Activated B cell treated with CpG ODN at 0.5 μM for 24 hours (primary cell): ENCODE measurements at regions not wholly inside any gene's neighbourhood (a gene's known extent, or its start where the extent isn't known, plus 50 kb on each side); places are given as distances from the start of the nearest gene placed in this dataset.
"Not testable (repeated sequence)": the region's sequence is repeated elsewhere in the genome, so short reads cannot be mapped to it uniquely, and the experiment has no call there.

ENCODE experiments used
- ATAC-seq: fragments of 200-7000 bp; cut with Tn5 transposase; one replicate; pipeline ENCODE4 v1.10.0; 2021; ENCODE audit warnings: low read depth, mild to moderate bottlenecking, moderate library complexity
- CTCF ChIA-PET: fragments of 350-600 bp; sonication (Branson Sonifier 250); formaldehyde crosslinking; loops from one replicate; lab custom pipeline; 2021; ENCODE audit warnings: antibody characterized with exemption; lab: Charles Lee
- POLR2A ChIA-PET: fragments of 350-600 bp; sonication (Branson Sonifier 250); formaldehyde crosslinking; loops from one replicate; lab custom pipeline; 2021; ENCODE audit warnings: antibody characterized with exemption; lab: Charles Lee
- DNase-seq: peaks from one replicate; pipeline ENCODE4 v3.0.0; 2022
- H3K27ac Mint-ChIP-seq: one replicate; pipeline ENCODE4 v1.8.0; 2020; ENCODE audit warnings: mixed read lengths
- H3K27me3 Mint-ChIP-seq: one replicate; pipeline ENCODE4 v1.8.0; 2021; ENCODE audit warnings: mixed read lengths
- H3K36me3 Mint-ChIP-seq: one replicate; pipeline ENCODE4 v1.8.0; 2021; ENCODE audit warnings: low read depth, mixed read lengths
- H3K4me1 Mint-ChIP-seq: one replicate; pipeline ENCODE4 v1.8.0; 2021; ENCODE audit warnings: mixed read lengths
- H3K4me3 Mint-ChIP-seq: one replicate; pipeline ENCODE4 v1.8.0; 2020; ENCODE audit warnings: mild to moderate bottlenecking, mixed read lengths
- H3K9me3 Mint-ChIP-seq: one replicate; pipeline ENCODE4 v1.8.0; 2020; ENCODE audit warnings: mixed read lengths
- intact Hi-C: fragments of 100-400 bp; cut with micrococcal nuclease; formaldehyde crosslinking; loops from one replicate; pipeline ENCODE4 v1.15.1; 2024
- TF ChIP-seq, protein P1 (sequence below): fragments of 200-600 bp; IDR thresholded peaks from one replicate; pipeline ENCODE4 v1.8.0; 2022; ENCODE audit warnings: antibody characterized with exemption, mild to moderate bottlenecking

DNA sequence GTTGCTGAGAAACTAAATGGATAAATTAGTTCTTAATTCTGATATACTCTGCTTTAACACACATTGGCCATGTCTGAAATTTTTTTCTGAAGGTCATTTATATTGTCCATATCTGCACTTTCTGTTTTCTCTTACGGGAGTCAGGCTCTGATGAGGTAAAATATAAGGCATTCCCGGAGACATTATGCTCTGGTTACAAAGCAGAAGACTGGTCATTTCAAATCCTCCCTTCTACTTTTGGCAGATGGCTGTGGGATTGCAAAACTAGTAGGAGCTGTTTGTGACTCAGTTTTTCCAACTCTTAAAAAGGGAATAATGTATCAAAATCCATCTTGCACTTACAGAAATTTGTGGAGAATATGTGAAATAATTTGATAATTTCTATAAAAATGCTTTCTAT is 92.2 kb upstream of the CPHXL start:
- POLR2A ChIA-PET = no interaction called here
- Mint-ChIP-seq H3K4me3 (no peak overlapping the region), H3K9me3 (no peaks in the 10 kb centered on the region), H3K4me1 (no peaks in the 10 kb centered on the region), H3K27me3 (peaks cover 7% of the 10 kb centered on the region), H3K36me3 (no peaks in the 10 kb centered on the region), H3K27ac (no peak overlapping the region)
- ATAC-seq (no peak), DNase-seq (no peak)
- TF ChIP-seq, protein P1, sequence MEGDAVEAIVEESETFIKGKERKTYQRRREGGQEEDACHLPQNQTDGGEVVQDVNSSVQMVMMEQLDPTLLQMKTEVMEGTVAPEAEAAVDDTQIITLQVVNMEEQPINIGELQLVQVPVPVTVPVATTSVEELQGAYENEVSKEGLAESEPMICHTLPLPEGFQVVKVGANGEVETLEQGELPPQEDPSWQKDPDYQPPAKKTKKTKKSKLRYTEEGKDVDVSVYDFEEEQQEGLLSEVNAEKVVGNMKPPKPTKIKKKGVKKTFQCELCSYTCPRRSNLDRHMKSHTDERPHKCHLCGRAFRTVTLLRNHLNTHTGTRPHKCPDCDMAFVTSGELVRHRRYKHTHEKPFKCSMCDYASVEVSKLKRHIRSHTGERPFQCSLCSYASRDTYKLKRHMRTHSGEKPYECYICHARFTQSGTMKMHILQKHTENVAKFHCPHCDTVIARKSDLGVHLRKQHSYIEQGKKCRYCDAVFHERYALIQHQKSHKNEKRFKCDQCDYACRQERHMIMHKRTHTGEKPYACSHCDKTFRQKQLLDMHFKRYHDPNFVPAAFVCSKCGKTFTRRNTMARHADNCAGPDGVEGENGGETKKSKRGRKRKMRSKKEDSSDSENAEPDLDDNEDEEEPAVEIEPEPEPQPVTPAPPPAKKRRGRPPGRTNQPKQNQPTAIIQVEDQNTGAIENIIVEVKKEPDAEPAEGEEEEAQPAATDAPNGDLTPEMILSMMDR = no peak
- intact Hi-C loops = no loop called here
- CTCF ChIA-PET = no interaction called here

DNA sequence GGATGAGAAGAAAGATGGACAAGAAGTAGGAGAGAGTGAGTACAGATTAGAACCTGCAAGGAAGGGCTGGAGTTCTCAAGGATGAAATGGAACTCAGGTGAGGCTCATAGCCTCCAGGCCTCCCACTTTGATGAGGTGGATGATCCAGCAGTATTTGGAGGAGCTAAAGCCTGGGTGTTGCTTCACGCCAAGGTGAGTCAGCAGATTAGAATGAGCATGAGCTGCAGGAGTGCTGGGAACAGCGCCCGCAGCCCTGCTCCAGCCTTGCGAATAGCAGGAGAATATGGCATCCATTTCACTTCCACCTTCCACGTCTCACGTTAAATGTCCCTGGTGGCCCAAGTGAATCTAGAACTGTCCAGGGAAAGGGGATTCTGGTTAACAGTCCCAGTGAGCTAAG is 94.4 kb upstream of the CPHXL start:
- intact Hi-C loops = no loop called here
- Mint-ChIP-seq H3K4me3 (no peak overlapping the region), H3K4me1 (no peaks in the 10 kb centered on the region), H3K36me3 (no peaks in the 10 kb centered on the region), H3K27ac (no peak overlapping the region), H3K9me3 (peaks cover under 1% of the 10 kb centered on the region), H3K27me3 (peaks cover 5% of the 10 kb centered on the region)
- TF ChIP-seq, protein P1 = no peak
- no peak for DNase-seq
- ChIA-PET CTCF (no interaction called here), POLR2A (no interaction called here)
- no peak for ATAC-seq

DNA sequence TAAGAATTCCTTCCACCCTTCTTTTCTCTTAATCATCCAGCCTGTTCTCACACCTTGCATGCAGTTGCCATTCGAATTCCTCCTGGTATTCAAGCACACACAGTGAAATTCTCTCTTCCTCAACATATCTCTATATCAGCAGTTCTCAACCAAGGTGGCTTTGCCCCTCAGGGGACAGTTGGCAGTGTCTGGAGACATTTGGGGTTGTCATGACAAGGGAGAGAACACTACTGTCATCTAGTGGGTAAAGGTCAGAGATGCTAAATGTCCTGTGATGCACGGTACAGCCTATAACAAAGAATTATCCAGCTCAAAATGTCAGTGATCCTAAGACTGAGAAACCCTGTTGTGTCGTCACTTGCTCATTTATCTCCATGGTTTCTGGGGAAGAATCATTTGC is 94.8 kb upstream of the CPHXL start:
- no peak for ATAC-seq
- TF ChIP-seq, protein P1 = no peak
- Mint-ChIP-seq H3K9me3 (peaks cover 3% of the 10 kb centered on the region), H3K27ac (no peak overlapping the region), H3K4me3 (no peak overlapping the region), H3K4me1 (no peaks in the 10 kb centered on the region), H3K36me3 (no peaks in the 10 kb centered on the region), H3K27me3 (peaks cover 7% of the 10 kb centered on the region)
- ChIA-PET POLR2A (no interaction called here), CTCF (no interaction called here)
- DNase-seq = no peak
- intact Hi-C loops = no loop called here

DNA sequence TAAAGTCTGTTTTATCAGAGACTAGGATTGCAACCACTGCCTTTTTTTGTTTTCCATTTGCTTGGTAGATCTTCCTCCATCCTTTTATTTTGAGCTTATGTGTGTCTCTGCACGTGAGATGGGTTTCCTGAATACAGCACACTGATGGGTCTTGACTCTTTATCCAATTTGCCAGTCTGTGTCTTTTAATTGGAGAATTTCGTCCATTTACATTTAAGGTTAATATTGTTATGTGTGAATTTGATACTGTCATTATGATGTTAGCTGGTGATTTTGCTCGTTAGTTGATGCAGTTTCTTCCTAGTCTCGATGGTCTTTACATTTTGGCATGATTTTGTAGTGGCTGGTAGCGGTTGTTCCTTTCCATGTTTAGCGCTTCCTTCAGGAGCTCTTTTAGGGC is 99.5 kb upstream of the CPHXL start:
- POLR2A ChIA-PET, H3K36me3 Mint-ChIP-seq, DNase-seq, ATAC-seq, H3K27me3 Mint-ChIP-seq, CTCF ChIA-PET, H3K4me1 Mint-ChIP-seq, H3K27ac Mint-ChIP-seq, intact Hi-C loops, H3K4me3 Mint-ChIP-seq: not testable (repeated sequence)
- H3K9me3 Mint-ChIP-seq = peaks cover 13% of the 10 kb centered on the region

DNA sequence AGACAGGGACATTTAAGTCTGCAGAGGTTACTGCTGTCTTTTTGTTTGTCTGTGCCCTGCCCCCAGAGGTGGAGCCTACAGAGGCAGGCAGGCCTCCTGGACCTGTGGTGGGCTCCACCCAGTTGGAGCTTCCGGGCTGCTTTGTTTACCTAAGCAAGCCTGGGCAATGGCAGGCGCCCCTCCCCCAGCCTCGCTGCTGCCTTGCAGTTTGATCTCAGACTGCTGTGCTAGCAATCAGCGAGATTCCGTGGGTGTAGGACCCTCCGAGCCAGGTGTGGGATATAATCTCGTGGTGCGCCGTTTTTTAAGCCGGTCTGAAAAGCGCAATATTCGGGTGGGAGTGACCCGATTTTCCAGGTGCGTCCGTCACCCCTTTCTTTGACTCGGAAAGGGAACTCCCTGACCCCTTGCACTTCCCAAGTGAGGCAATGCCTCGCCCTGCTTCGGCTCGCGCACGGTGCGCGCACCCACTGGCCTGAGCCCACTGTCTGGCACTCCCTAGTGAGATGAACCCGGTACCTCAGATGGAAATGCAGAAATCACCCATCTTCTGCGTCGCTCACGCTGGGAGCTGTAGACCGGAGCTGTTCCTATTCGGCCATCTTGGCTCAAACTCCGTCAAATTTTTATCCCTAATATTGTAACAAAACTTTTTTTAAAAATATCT is 101.2 kb upstream of the CPHXL start:
- ATAC-seq, intact Hi-C loops, CTCF ChIA-PET, H3K4me1 Mint-ChIP-seq, DNase-seq, H3K27ac Mint-ChIP-seq, H3K27me3 Mint-ChIP-seq, POLR2A ChIA-PET, H3K36me3 Mint-ChIP-seq, H3K4me3 Mint-ChIP-seq: not testable (repeated sequence)
- H3K9me3 Mint-ChIP-seq = peaks cover 18% of the 10 kb centered on the region

DNA sequence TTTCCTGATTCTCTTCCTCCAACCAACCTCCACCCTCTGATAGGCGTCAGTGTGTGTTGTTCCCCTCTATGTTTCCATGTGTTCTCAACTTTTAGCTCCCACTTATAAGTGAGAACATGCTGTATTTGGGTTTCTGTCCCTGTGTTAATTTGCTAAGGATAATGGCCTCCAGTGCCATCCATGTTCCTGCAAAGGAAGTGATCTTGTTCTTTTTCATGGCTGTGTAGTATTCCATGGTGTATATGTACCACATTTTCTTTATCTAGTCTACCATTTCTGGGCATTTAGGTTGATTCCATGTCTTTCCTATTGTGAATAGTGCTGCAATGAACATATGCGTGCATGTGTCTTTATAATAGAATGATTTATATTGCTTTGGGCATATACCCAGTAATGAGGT is 107.1 kb upstream of the CPHXL start:
- ATAC-seq, H3K4me3 Mint-ChIP-seq, H3K27ac Mint-ChIP-seq, POLR2A ChIA-PET, intact Hi-C loops, CTCF ChIA-PET, H3K36me3 Mint-ChIP-seq, DNase-seq, H3K4me1 Mint-ChIP-seq: not testable (repeated sequence)
- Mint-ChIP-seq H3K9me3 (peaks cover 27% of the 10 kb centered on the region), H3K27me3 (peaks cover 11% of the 10 kb centered on the region)
